ENCODE measurements at regions not wholly inside any gene's neighbourhood (a gene's known extent, or its start where the extent isn't known, plus 50 kb on each side); places are given as distances from the start of the nearest gene placed in this dataset.

DNA sequence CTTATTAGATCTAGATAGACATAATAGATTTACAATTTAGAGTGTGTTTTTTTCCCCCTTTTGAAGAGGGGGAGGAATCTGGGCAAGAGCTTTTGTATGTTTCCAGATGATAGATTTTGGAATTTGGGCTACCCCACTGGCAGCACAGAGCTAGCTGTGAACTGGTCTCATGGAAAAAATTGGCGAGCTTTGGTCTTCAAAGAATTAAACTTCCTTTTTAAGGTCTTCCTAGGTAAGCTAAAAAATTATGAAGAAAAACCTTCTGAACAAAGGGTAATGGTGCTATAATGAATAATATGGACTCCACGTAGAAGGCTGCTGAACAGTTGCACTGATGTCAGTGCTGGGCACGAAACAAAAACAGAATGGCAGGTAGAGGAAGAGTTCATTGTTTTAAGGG is 109.3 kb downstream of the ZIC5 start:
- WGBS, 2 donors: 89 to 94% methylated on average over 3 of the region's 3 CpGs
- no peaks in the 10 kb centered on the region for H3K36me3 ChIP-seq (replicated peaks in 1 of 2; ENCODE audit: insufficient read depth in 1 of 2, low read depth in 2 of 2)
- H3K9me3 ChIP-seq: no peaks in the 10 kb centered on the region
- TF ChIP-seq POLR2A (IDR thresholded peaks at IDR 0.05) (no peak), CTCF (IDR thresholded peaks at IDR 0.05) (no peak)
- ATAC-seq (no peak), DNase-seq (no peak)
- H3K27ac ChIP-seq: no peak overlapping the region
- no peak overlapping the region for H3K4me3 ChIP-seq
- no peaks in the 10 kb centered on the region for H3K27me3 ChIP-seq
- intact Hi-C loops (cut with DNase I): no loop called here
- no peaks in the 10 kb centered on the region for H3K4me1 ChIP-seq

GRCh38 chr13:99861771-99862170 is 109.8 kb downstream of the ZIC5 start:
- Histone ChIP-seq H3K27ac (no peak overlapping the region), H3K4me3 (no peak overlapping the region), H3K27me3 (no peaks in the 10 kb centered on the region), H3K4me1 (no peaks in the 10 kb centered on the region), H3K36me3 (replicated peaks in 1 of 2; ENCODE audit: insufficient read depth in 1 of 2, low read depth in 2 of 2) (no peaks in the 10 kb centered on the region), H3K9me3 (no peaks in the 10 kb centered on the region)
- no peak for DNase-seq
- intact Hi-C loops (cut with DNase I): no loop called here
- 80 to 94% methylated on average over 2 of the region's 2 CpGs for WGBS, 2 donors
- no peak for TF ChIP-seq CTCF (IDR thresholded peaks at IDR 0.05)
- TF ChIP-seq POLR2A (IDR thresholded peaks at IDR 0.05): no peak
- ATAC-seq: no peak

GRCh38 chr13:99860745-99861144 is 110.8 kb downstream of the ZIC5 start:
- TF ChIP-seq CTCF (IDR thresholded peaks at IDR 0.05) (no peak), POLR2A (IDR thresholded peaks at IDR 0.05) (no peak)
- no peaks in the 10 kb centered on the region for H3K36me3 ChIP-seq (replicated peaks in 1 of 2; ENCODE audit: insufficient read depth in 1 of 2, low read depth in 2 of 2)
- intact Hi-C loops (cut with DNase I): no loop called here
- H3K27me3 ChIP-seq: no peaks in the 10 kb centered on the region
- H3K4me1 ChIP-seq: no peaks in the 10 kb centered on the region
- no peak overlapping the region for H3K27ac ChIP-seq
- ATAC-seq: no peak
- H3K9me3 ChIP-seq: no peaks in the 10 kb centered on the region
- DNase-seq: no peak
- no peak overlapping the region for H3K4me3 ChIP-seq
- 90 to 93% methylated on average over 10 of the region's 10 CpGs for WGBS, 2 donors

GRCh38 chr13:99859178-99860177 is 112.1 kb downstream of the ZIC5 start:
- Histone ChIP-seq H3K4me1 (no peaks in the 10 kb centered on the region), H3K9me3 (no peaks in the 10 kb centered on the region), H3K27me3 (no peaks in the 10 kb centered on the region), H3K36me3 (replicated peaks in 1 of 2; ENCODE audit: insufficient read depth in 1 of 2, low read depth in 2 of 2) (no peaks in the 10 kb centered on the region), H3K4me3 (no peak overlapping the region), H3K27ac (no peak overlapping the region)
- WGBS, 2 donors: 86 to 88% methylated on average over 18 of the region's 18 CpGs
- ATAC-seq (no peak), DNase-seq (no peak)
- intact Hi-C loops (cut with DNase I): no loop called here
- TF ChIP-seq CTCF (IDR thresholded peaks at IDR 0.05) (no peak), POLR2A (IDR thresholded peaks at IDR 0.05) (no peak)

- ATAC-seq (no peak), DNase-seq (no peak)
- H3K4me3 ChIP-seq: no peak overlapping the region
- no peaks in the 10 kb centered on the region for H3K27me3 ChIP-seq
- H3K9me3 ChIP-seq: no peaks in the 10 kb centered on the region
- no peak overlapping the region for H3K27ac ChIP-seq
- intact Hi-C loops (cut with DNase I): no loop called here
- no peak for TF ChIP-seq CTCF (IDR thresholded peaks at IDR 0.05)
- TF ChIP-seq POLR2A (IDR thresholded peaks at IDR 0.05): no peak
- H3K4me1 ChIP-seq: no peaks in the 10 kb centered on the region
- H3K36me3 ChIP-seq (replicated peaks in 1 of 2; ENCODE audit: insufficient read depth in 1 of 2, low read depth in 2 of 2): no peaks in the 10 kb centered on the region
Measured at GRCh38 chr13:99857738-99858137, 113.8 kb downstream of the ZIC5 start.
